ENCODE measurements at regions not wholly inside any gene's neighbourhood (a gene's known extent, or its start where the extent isn't known, plus 50 kb on each side); places are given as distances from the start of the nearest gene placed in this dataset.

GRCh38 chr21:32965129-32965680, 60.5 kb upstream of the OLIG2 start:
- Histone ChIP-seq H2AK5ac (ENCODE audit: low read depth, low read length) (no peak overlapping the region), H3K79me1 (ENCODE audit: low read depth in 1 of 2, low read length in 2 of 2) (no peaks in the 10 kb centered on the region), H3K9me3 (ENCODE audit: control insufficient read depth, insufficient read depth, low read length) (no peaks in the 10 kb centered on the region), H2BK20ac (ENCODE audit: low read depth, low read length) (no peak overlapping the region), H3K27me3 (ENCODE audit: control insufficient read depth, insufficient read depth, low read length) (peaks cover 9% of the 10 kb centered on the region), H3K23ac (ENCODE audit: low read depth, low read length) (no peak overlapping the region), H4K8ac (ENCODE audit: low read depth in 2 of 2, low read length in 2 of 2) (no peak overlapping the region), H3K56ac (ENCODE audit: extremely low read depth, insufficient read depth, low read length) (no peak overlapping the region), H3K14ac (replicated peaks; ENCODE audit: low read depth, low read length) (no peak overlapping the region), H2BK15ac (ENCODE audit: low read depth, low read length) (no peak overlapping the region), H3K4me2 (ENCODE audit: low read depth, low read length) (no peak overlapping the region), H3K4ac (ENCODE audit: low read depth, low read length) (no peak overlapping the region), H4K20me1 (ENCODE audit: insufficient read depth, low read length) (no peaks in the 10 kb centered on the region), H3K9me1 (ENCODE audit: insufficient read depth, low read length) (no peaks in the 10 kb centered on the region), H4K5ac (ENCODE audit: low read depth, low read length) (no peak overlapping the region), H2BK120ac (ENCODE audit: low read depth, low read length) (no peak overlapping the region), H3K36me3 (ENCODE audit: control insufficient read depth, insufficient read depth, low read length) (no peaks in the 10 kb centered on the region), H3K27ac (ENCODE audit: insufficient read depth, low read length) (no peak overlapping the region), H2BK5ac (ENCODE audit: low read depth, low read length, poor library complexity, severe bottlenecking) (no peak overlapping the region), H4K91ac (ENCODE audit: insufficient read depth, low read depth, low read length) (no peak overlapping the region), H3K18ac (ENCODE audit: low read depth, low read length) (no peak overlapping the region), H3K4me3 (ENCODE audit: insufficient read depth, low read depth, low read length) (no peak overlapping the region), H3K9ac (ENCODE audit: low read depth, low read length) (no peak overlapping the region), H3K4me1 (ENCODE audit: control insufficient read depth, insufficient read depth, low read length) (no peaks in the 10 kb centered on the region), H2AK9ac (replicated peaks; ENCODE audit: low read depth, low read length, poor library complexity) (no peak overlapping the region), H2AFZ (replicated peaks; ENCODE audit: low read length, poor library complexity) (no peak overlapping the region)
- CTCF ChIA-PET = interaction anchor here (0.7 kb wide), 1 partner anchor 25 kb away, joined by 3 read pairs; no protein-coding TSS in a partner anchor
- no peak for DNase-seq
- intact Hi-C loops (cut with micrococcal nuclease) (no loop called here), in situ Hi-C loops (cut with MboI; ENCODE audit: low sequenced_read_pairs) (no loop called here), dilution Hi-C loops (cut with HindIII; ENCODE audit: low sequenced_read_pairs, unreplicated experiment) (no loop called here)
- no TSS peak for BruUV-seq (replicated peaks)
- no peak for ATAC-seq (ENCODE audit: low read depth)
- no CpG with 5 or more reads among the region's 4 CpGs for WGBS, 2 experiments (ENCODE audit: extremely low coverage in 2 of 2, insufficient read length in 1 of 2)
- TF ChIP-seq MAZ (IDR thresholded peaks at IDR 0.05; ENCODE audit: borderline replicate concordance, low read depth, low read length) (no peak), RFX5 (IDR thresholded peaks at IDR 0.05; ENCODE audit: low read depth, low read length) (no peak)
- POLR2A ChIA-PET (ENCODE audit: unreplicated experiment) = no interaction called here

All from IMR-90 (cell line).